ENCODE measurements at regions not wholly inside any gene's neighbourhood (a gene's known extent, or its start where the extent isn't known, plus 50 kb on each side); places are given as distances from the start of the nearest gene placed in this dataset.
"Not testable (repeated sequence)": the region's sequence is repeated elsewhere in the genome, so short reads cannot be mapped to it uniquely, and the experiment has no call there.

DNA sequence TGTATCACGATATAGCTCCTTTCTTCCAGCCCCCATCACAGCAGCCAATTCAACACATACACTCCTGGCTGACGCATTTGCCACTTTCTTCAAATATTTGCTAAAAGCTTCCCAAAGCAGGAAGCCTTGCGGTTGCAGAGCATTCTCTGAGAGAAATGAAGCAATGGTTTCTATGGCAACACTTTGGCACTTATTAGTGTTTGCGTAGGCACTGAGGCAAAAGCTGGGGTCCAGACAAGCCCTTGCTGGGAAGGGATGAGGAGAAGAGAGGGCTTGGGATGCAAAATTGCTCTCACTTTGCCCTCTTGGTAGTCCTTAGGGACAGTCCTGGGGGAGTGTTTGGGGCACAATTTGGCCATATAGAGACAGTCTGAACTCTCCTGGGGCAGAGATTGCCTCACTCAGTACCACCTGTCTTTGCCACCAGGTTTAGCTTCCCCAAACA is 55.0 kb upstream of the PAK3 start:
- peak; percentile 50 for DNase-seq (ENCODE audit: low spot score)

DNA sequence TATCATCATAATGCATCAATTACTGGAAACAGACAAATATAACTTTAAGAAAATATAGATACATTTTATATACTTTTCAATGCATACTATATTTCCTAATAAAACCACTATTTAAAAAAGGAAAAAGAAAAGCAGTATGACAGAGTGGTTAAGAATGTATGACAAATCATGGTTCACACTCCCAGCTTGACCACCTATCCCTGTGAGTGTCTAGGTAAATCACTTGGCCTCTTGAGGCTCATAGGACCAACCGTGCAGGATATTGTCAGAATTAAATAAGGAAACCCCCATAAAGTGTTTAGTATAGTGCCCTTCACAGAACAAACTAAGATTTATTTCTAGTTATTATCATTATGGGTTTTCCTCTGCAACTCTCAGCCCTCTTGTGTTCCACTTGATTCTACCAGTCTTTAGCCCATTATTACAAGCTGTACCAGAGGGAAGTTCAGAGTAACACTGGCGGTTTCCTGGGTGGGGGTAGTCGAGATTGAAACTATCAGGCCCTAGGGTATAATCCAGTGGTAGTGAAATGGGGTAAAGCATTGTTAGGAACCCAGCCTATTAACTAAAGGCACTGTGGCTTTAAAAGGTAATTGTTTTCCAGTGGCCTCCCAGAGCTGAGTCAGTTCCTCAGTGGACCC is 55.5 kb upstream of the PAK3 start:
- DNase-seq (ENCODE audit: low spot score) = no peak

DNA sequence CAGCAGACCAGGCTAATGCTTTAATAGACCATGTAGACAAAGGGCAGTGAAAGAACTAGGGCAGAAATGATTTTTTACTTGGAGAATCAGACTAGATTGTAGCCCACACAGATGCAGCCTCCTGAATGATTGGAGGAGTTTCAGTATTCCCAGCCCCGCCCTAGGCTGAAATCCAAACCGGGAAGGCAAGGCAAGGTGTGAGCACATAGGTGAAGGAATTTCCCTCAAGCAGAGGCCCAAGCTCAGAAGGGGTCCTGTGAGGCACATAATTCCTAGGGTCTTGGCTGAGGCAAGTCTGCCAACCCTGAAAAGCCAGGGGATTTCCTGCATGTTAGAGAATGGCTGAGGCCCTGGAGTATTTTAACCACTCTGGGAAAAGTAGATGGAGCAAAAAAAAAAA is 56.4 kb upstream of the PAK3 start:
- no peak for DNase-seq (ENCODE audit: low spot score)

DNA sequence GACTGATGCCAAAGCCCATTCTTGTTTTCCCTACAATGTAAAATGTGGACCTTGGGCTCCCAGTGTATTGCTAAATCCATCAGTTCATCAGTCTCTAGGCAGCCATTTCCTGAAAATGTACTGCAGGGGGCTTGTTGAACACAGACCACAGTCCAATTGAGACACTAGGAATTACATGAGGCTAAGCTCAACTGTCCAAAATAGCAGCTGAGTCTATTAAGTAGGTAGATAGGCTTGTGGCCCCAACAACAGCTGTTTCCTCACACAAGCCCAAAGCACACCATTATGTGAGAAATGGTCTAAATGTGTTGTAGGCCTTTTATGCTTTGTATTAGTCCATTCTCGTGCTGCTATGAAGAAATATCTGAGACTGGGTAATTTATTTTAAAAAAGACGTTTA is 60.0 kb upstream of the PAK3 start:
- DNase-seq (ENCODE audit: low spot score) = no peak

DNA sequence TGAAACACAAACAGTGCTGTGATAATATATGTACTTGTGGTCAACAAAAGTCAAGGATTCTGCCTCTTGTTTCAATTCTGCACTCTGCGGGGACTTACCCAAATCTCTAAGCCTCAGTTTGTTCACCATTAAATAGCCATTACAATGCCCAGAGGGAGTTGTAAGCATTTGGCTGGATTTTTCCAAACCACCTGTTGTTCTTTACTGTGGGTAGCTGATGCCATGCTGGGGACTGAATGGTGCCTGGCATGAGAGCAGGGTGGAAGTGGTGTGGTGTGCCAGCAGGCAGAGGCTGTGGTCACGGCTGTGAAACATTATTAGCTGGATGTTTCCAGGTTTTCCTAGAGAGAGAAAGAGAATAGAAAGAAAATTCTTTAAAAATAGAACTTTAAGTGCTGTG is 60.7 kb upstream of the PAK3 start:
- DNase-seq (ENCODE audit: low spot score) = no peak

DNA sequence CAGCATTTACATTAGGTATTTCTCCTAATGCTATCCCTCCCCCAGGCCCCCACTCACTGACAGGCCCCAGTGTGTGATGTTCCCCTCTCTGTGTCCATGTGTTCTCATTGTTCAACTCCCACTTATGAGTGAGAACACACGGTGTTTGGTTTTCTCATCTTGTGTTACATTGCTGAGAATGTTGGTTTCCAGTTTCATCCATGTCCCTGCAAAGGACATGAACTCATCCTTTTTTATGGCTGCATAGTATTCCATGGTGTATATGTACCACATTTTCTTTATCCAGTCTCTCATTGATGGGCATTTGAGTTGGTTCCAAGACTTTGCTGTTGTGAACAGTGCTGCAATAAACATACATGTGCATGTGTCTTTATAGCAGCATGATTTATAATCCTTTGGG is 73.0 kb upstream of the PAK3 start:
- DNase-seq (ENCODE audit: low spot score) = not testable (repeated sequence)

DNA sequence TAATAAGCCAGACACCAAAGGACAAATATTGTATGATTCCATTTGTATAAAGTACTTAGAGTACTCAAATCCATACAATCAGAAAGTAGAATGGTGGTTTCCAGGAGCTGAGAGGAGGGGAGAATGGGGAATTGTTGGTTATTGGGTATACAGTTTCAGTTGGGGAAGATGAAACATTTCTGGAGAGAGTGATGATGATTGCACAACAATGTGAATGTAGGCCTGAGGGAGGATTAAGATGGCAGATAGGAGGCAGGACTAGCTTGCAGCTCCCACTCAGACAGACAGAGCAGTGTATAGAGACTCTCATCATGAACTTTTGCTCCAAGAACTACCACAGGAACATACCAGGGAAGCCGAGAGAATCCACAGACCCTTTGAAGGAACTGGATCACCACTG is 75.7 kb upstream of the PAK3 start:
- no peak for DNase-seq (ENCODE audit: low spot score)

DNA sequence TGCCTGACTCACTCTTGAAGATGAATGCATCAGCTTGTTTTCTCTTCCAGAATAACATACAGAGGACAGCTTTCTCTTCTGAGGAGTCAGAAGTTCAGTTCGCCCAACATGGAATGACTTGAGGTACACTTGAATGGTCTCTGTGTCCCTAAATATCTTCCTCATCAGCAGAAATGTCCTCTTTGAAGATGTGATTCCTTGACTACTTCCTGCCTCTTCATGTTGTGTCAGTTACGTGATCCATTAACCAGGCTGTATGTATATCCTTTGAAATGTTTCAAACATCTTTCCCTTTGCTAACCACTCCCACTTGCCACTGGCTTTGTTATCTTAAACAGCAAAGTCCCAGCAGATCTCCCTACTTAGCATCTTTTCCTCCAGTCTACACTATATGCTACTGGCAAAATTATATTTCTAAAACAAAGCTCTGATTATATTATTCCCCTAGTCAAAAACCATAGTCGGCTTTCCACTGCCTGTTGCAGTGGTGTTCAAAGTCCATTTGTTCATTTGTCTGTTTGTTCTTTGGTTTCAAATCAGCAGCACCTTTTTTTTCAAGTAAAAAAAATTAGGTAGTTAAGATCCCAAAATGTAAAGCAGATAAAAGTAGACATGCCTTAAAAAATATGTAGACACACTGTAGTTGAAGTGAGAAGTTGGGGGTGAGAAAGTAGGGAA is 82.1 kb upstream of the PAK3 start:
- no peak for DNase-seq (ENCODE audit: low spot score)

DNA sequence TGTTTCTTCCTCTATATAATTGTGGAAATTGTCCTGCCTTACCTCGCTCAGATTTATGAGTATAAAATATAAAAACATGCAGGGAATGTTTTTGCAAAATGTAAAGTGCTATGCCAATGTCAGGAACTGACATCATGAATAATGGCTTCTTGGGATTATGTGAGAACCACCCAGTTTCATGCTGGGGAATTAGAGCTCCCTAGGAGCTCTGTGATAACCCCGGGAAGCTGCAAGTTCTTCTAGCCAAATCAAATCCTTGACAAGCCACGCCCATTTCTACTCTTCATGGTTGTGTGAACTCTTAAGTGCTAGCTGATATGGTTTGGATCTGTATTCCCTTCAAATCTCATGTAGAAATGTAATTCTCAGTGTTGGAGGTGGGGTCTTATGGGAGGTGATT is 85.9 kb upstream of the PAK3 start:
- DNase-seq (ENCODE audit: low spot score) = no peak

DNA sequence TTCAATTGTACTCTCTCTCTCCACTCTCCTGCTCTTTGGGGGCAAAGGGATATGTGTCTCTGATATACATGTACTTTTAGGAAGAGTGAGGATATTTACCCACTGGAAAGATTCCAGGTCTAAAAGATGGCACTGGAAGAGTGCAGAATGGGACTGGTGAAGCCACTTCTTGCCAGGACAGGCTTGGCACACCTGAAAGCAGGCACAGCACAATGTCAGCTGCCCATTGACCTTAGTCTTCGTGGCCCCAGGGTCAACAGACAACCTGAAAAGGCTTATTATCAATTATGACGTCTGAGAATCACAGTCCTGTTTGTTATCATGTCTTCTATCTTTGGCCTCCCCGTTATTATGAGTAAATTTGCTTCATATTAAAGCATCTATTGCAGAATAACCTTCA is 86.7 kb upstream of the PAK3 start:
- DNase-seq (ENCODE audit: low spot score) = no peak

DNA sequence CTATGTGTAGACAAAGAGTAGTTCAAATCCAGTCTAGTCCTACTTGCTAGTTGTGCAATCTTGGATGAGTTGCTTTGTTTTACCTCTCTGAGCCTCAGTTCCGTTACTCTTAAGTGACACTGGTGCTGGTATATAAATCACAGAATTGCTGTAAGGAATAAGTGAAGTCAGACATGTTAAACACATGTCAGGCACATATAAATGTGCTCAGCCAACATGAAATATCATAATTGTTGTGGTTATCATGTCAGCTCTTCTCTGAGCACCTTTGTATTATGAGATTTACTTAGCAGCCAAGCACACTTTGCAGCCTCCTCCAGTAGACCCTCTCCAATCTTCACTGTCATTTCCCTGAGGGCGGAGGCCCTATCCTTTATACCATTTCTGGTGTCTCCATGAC is 87.9 kb upstream of the PAK3 start:
- DNase-seq (ENCODE audit: low spot score) = no peak

DNA sequence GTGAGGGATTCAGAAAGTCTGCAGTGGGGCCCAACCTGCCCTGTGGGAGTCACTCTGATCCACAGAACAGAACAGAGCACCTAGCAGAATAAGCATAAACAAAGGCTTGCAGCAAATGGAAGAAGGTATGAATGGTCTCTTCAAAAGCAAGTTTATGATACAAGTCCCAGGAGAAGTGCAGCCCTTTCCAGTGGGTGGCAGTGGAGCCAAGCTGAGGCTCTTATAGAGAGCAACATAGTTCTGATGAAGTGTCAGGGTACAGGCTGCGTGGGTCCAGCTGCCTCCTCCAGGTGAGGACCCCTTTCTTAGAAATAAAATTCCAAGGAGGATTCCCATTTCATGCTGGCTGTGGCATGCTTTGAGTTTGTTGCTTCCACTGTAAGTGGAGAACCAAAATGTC is 88.8 kb upstream of the PAK3 start:
- DNase-seq (ENCODE audit: low spot score) = no peak

DNA sequence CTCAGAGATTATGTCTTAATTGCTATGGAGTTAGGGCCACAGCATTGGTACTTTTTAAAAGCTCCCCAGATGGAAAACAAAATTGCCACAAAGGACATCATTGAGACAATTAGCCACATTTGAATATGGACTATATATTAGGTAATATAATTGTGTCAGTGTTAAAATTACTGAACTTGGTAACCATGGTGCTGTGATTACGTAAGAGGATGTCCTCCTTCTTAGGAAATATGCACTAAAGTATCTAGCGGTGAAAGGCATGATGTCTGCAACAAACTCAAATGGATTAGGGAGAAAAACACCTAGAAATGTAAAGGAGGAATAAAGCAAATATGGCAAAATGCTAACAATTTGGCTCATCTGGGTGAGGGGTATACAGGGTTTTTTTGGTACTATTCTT is 89.9 kb upstream of the PAK3 start:
- DNase-seq (ENCODE audit: low spot score) = no peak

DNA sequence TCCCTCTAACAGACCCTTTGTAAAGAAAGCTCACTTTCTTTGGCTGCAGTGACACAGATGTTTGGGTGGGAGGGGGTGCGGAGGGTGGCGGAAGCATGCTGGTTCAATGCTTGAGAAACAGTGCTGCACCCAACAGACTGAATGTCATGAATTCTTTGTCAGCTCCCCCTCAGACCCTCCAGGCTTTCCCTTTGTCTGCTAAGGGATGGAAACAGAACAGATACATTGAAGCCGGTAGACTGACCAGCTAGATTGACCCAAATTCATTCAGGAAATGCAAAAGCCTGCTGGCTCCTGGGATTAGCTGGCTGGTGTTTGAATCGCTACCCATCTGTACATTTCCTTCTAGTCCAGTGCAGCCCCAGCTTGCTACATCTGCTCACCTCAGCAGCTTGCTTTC is 90.8 kb upstream of the PAK3 start:
- no peak for DNase-seq (ENCODE audit: low spot score)

DNA sequence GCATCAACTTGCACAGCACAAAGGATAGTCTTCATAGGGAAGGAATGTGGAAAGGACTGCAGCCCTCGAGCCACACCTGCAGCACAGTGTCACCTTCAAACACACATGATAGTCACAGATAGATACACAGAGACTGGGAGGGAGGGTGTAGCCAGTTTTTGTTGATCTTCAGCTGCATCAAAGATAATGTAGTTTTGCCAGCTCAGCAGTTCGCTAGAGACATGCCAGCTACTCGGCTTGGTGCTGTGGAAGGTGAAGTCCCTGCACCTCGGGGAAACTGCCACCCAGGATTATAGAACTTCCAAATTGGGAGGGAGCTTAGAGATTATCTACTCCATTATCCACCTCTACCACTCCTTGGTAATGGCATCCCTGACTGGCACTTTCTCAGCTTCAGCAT is 92.9 kb upstream of the PAK3 start:
- DNase-seq (ENCODE audit: low spot score) = no peak

DNA sequence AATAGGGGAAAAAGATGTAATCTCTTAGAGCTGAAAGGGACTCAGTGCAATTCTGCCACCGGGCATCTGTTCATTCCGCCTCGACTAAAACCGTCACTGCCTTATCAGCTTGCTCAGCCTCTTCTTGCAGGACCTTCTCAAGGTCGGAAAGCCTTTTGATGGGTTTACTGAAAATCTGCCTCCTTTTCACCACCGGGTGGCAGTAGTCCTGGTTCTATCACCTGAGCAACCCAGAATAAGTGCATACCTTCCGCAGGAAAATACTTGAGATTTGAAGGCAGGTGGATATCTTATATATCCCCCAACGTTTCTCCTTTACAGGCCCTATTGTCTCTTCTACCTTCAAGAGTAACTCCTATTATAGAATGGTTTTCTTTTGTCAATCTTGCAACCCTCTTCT is 103.4 kb upstream of the PAK3 start:
- peak; percentile 26 for DNase-seq (ENCODE audit: low spot score)

DNA sequence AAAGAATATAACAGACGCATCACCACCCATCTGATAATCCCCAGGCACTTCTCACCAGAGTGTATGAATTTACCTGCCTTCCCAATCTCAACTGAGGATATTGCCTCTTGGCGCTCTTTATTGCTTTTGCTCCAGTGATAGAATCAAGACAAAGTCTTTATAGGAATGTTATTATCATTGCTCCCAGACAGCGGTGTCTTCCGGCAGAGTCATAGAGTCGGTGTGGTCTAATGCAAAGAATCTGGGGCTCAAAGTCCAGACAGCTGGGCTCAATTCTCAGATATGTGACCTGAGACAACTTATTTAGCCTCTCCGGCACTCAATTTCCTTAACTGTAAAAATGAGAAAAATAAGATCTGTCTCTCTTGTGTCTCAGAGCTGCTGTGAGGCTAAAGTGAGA is 106.1 kb upstream of the PAK3 start:
- DNase-seq (ENCODE audit: low spot score) = no peak

DNA sequence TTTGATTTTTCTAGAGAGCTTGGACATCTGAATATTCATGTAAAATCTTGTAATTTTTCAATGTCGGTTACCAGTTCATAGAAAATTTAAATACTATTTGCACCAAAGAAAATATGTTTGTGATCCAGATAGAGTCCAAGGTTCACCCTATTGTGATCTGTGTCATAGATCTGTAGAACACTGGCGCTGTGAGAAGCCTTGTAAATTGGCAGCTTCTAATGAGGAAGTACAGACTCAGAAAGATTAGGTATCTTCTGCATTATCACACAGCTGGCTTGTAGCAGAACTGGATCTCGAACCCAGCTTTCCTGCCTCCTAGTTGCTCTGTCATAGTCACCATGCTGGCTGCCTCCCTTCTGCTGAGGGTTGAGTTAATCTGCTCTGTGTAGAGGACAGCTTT is 106.5 kb upstream of the PAK3 start:
- DNase-seq (ENCODE audit: low spot score) = no peak

DNA sequence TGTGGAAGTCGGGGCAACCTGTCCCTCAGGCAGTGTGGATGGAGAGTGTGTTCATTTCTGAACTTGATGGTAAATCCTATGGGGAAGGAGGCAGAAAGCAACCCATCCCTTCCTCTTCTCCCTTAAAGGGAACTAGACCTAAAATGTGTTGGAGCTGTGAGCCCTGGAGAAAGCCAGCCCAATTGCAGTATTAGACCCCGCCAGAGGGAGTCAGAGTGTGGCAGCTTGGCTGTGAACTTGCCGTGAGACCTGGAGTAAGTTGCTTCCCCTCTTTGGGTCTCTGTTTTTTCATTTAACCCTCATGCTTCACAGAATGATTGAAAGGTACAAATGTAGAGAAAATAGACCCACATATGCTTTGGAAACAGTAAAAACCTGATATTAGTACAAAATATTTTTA is 108.7 kb upstream of the PAK3 start:
- no peak for DNase-seq (ENCODE audit: low spot score)

DNA sequence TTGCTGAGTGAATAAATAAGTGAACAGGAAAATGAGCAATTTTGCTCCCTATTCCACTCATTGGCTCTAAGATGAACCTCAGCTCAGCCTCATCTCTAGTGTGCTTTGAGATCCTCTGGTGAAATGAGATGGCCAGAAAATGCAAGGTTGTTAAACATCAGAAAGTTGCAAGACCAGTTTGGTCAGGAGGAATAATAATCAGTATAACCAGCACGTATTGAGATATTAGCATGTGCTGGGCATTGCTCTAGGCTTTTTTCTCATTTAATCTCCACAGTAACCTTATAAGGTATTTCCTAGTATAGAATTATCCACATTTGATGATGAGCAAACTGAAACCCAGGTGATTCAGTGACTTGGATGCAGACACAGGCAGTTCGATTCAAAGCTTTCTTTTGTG is 110.5 kb upstream of the PAK3 start:
- DNase-seq (ENCODE audit: low spot score) = no peak

DNA sequence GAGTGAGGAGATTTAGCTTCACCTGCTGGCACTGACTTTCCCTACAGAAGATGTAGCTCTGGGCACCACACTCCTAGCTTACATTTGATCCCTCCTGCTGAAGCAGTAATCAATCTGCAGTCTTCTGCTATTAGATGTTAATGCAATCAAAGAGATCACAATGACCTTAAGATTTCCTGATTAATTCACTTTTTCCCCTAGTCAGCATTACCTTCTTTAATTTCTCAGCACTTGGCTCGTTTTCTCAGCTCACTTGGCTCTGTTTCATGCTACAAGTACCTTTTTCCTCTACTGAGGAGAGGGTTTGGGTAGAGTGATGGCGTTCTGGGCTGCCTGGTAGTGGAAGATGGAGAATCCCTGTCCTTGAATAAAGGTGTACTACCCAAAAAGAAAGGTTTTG is 113.0 kb upstream of the PAK3 start:
- DNase-seq (ENCODE audit: low spot score) = no peak

DNA sequence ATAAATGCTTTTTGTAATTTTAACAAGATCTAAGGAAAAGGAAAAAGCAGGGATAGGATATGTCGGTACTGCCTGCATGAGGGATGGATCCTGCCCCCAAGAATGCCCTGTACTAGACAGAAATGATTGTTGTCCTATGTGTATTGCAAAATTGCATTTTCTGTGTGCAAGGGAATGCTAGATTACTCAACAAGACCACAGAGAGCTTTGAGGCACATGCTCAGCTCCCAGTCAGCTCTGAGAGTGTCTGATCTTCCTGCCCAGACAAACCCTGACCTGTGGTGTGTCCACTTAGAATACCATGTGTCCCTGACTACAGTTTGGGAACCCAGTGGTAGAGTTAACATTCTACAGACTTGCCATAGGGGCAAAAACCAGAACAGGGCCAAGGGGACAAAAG is 129.2 kb upstream of the PAK3 start:
- DNase-seq (ENCODE audit: low spot score) = no peak

DNA sequence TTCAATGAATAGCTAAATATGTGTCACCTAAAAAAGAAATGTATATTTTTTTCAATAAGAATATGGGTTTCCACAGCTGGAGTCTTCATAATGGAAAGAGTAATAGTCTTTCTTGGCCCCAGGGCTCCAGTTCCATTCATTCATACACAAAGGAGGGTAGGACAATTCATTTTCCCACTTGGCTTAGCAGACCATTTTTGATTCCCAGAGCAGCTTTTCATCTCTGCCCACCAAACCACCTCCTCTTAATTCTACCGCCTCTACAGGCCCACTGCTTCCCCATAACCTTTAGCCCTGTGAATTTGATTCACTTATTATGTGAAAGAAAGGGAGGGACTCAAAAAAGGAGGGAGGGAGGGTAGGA is 129.9 kb upstream of the PAK3 start:
- no peak for DNase-seq (ENCODE audit: low spot score)

DNA sequence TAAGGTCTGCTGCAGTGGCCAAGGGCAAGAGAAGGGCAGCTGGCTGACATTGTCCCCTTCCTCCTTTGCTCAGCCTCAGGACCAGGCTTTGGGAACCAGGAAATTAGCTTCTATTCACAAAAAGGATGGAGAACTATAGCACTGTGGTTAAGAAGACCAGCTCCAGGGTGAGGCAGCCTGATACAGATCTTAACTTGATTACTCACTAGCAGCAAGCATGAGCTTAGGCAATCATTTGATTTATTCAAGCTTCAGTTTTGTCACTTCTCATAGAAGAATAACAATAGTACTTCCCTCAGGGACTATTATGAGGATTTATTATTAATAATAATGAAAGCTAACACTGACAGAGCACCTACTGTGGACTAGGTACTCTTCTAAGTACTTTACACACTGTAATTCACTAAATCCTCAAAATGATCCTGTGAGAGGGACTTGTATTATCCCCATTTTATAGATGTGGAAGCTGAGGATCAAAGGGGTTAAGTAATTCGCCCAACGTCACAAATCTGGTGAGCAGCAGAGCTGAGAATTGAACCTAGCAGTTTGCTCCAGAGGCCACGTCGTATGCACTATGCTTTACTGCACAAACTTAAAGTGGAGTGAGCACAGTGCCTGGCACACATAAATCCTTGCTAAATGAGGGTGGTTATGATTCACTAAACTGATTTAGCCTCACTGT is 130.4 kb upstream of the PAK3 start:
- no peak for DNase-seq (ENCODE audit: low spot score)

Measured in AG08396 (cell line).